Right cardiac atrium (tissue), 5 donors: ENCODE measurements at regions not wholly inside any gene's neighbourhood (a gene's known extent, or its start where the extent isn't known, plus 50 kb on each side); places are given as distances from the start of the nearest gene placed in this dataset.

ENCODE experiments used
- ATAC-seq, 2 donors: fragments of 200-7000 bp; cut with Tn5 transposase; one replicate each; pipeline versions ENCODE4 v1.8.0 to v1.9.1; 2020; ENCODE audit warnings: moderate library complexity in 2 of 2, mild to moderate bottlenecking in 1 of 2
- DNase-seq, 3 donors: peaks; one replicate each; pipeline ENCODE4 v3.0.0-alpha.2; 2020
- H3K27ac ChIP-seq: one replicate; pipeline ENCODE4 v1.5.1; 2013; ENCODE audit warnings: mild to moderate bottlenecking, low read length, control low read depth, moderate library complexity
- H3K27me3 ChIP-seq: one replicate; pipeline ENCODE4 v1.6.1; 2013; ENCODE audit not compliant: control insufficient read depth, insufficient read depth
- H3K4me1 ChIP-seq: one replicate; pipeline ENCODE4 v1.6.1; 2013; ENCODE audit warnings: low read length; ENCODE audit not compliant: control insufficient read depth, insufficient read depth
- H3K4me3 ChIP-seq: one replicate; pipeline ENCODE4 v1.5.1; 2013; ENCODE audit warnings: low read length, control low read depth
- H3K9me3 ChIP-seq: one replicate; pipeline ENCODE4 v1.6.1; 2013; ENCODE audit warnings: low read length; ENCODE audit not compliant: control insufficient read depth
- WGBS: extraction: QIAGEN DNeasy Blood & Tissue Kit; methylation state at CpG from one replicate; pipeline ENCODE4 v1.1.7; 2013; 5-methylcytosine and 5-hydroxymethylcytosine counted together
- intact Hi-C, 4 donors: fragments of 100-400 bp; cut with DNase I; formaldehyde crosslinking; loops; one replicate each; pipeline versions ENCODE4 v1.11.0 to v1.14.0; 2022 to 2023
- donor health status: healthy with polysubstance abuse.
- donor health status: DM: no; HTN: yes; CAD: no.
- donor health status: DM: no; HTN: no; CAD: no.
- donor health status: DM: no; HTN: yes; CAD: no; lungs with severe emphysema.
- donor health status: DM: yes; HTN: yes; CAD: no.

GRCh38 chr17:77408284-77408683 lies 267.5 kb downstream of the SEC14L1 start:
- no peak for ATAC-seq
- intact Hi-C loops, result no loop called here
- no peaks in the 10 kb centered on the region for H3K9me3 ChIP-seq
- no peaks in the 10 kb centered on the region for H3K27me3 ChIP-seq
- peaks cover 15% of the 10 kb centered on the region for H3K4me1 ChIP-seq
- DNase-seq, result no peak
- WGBS, result 65% methylated on average over 9 of the region's 9 CpGs
- H3K27ac ChIP-seq, result no peak overlapping the region
- H3K4me3 ChIP-seq, result no peak overlapping the region

GRCh38 chr17:77409282-77410161 lies 268.8 kb downstream of the SEC14L1 start:
- H3K27ac ChIP-seq, result no peak overlapping the region
- 45% methylated on average over 34 of the region's 34 CpGs for WGBS
- no peaks in the 10 kb centered on the region for H3K9me3 ChIP-seq
- intact Hi-C loops, result no loop called here
- H3K4me3 ChIP-seq, result no peak overlapping the region
- no peaks in the 10 kb centered on the region for H3K27me3 ChIP-seq
- ATAC-seq (peak; percentile 82 to 85), DNase-seq (peak; percentile 76 to 87 (median 85))
- H3K4me1 ChIP-seq, result peaks cover 15% of the 10 kb centered on the region

GRCh38 chr17:77410470-77410869 lies 269.7 kb downstream of the SEC14L1 start:
- DNase-seq, result no peak
- intact Hi-C loops, result no loop called here
- Histone ChIP-seq H3K27me3 (no peaks in the 10 kb centered on the region), H3K27ac (no peak overlapping the region), H3K4me3 (no peak overlapping the region), H3K9me3 (no peaks in the 10 kb centered on the region), H3K4me1 (peaks cover 13% of the 10 kb centered on the region)
- ATAC-seq, result no peak
- 84% methylated on average over 13 of the region's 13 CpGs for WGBS

- Histone ChIP-seq H3K4me1 (peaks cover 4% of the 10 kb centered on the region), H3K27me3 (no peaks in the 10 kb centered on the region), H3K9me3 (no peaks in the 10 kb centered on the region), H3K27ac (no peak overlapping the region), H3K4me3 (no peak overlapping the region)
- no peak for ATAC-seq
- intact Hi-C loops, result no loop called here
- peak in 1 of 3 donors; percentile 43 for DNase-seq
- 91% methylated on average over 15 of the region's 15 CpGs for WGBS
Measured at GRCh38 chr17:77414811-77415400, 274.1 kb downstream of the SEC14L1 start.

- H3K4me1 ChIP-seq, result peaks cover 12% of the 10 kb centered on the region
- H3K4me3 ChIP-seq, result no peak overlapping the region
- intact Hi-C loops, result no loop called here
- DNase-seq (no peak), ATAC-seq (no peak)
- H3K27me3 ChIP-seq, result no peaks in the 10 kb centered on the region
- H3K27ac ChIP-seq, result no peak overlapping the region
- no peaks in the 10 kb centered on the region for H3K9me3 ChIP-seq
- WGBS, result 77% methylated on average over 17 of the region's 17 CpGs
Measured at GRCh38 chr17:77416105-77416713, 275.4 kb downstream of the SEC14L1 start.

GRCh38 chr17:77417575-77417974 lies 276.8 kb downstream of the SEC14L1 start:
- no peak overlapping the region for H3K4me3 ChIP-seq
- H3K9me3 ChIP-seq, result no peaks in the 10 kb centered on the region
- whole genome bisulfite sequencing, result 90% methylated on average over 12 of the region's 12 CpGs
- H3K27ac ChIP-seq, result no peak overlapping the region
- intact Hi-C loops, result no loop called here
- H3K4me1 ChIP-seq, result peaks cover 17% of the 10 kb centered on the region
- H3K27me3 ChIP-seq, result no peaks in the 10 kb centered on the region
- no peak for ATAC-seq
- DNase-seq, result no peak

GRCh38 chr17:77418609-77419008 lies 277.8 kb downstream of the SEC14L1 start:
- peaks cover 17% of the 10 kb centered on the region for H3K4me1 ChIP-seq
- WGBS, result 86% methylated on average over 12 of the region's 12 CpGs
- no peaks in the 10 kb centered on the region for H3K9me3 ChIP-seq
- H3K27ac ChIP-seq, result no peak overlapping the region
- H3K4me3 ChIP-seq, result no peak overlapping the region
- ATAC-seq, result no peak
- DNase-seq, result no peak
- intact Hi-C loops, result no loop called here
- no peaks in the 10 kb centered on the region for H3K27me3 ChIP-seq

- H3K4me3 ChIP-seq, result no peak overlapping the region
- no peaks in the 10 kb centered on the region for H3K27me3 ChIP-seq
- no peak for ATAC-seq
- WGBS, result 85% methylated on average over 17 of the region's 17 CpGs
- intact Hi-C loops, result no loop called here
- no peak overlapping the region for H3K27ac ChIP-seq
- no peak for DNase-seq
- peaks cover 19% of the 10 kb centered on the region for H3K4me1 ChIP-seq
- H3K9me3 ChIP-seq, result no peaks in the 10 kb centered on the region
Measured at GRCh38 chr17:77419095-77419494, 278.3 kb downstream of the SEC14L1 start.

- Histone ChIP-seq H3K27ac (no peak overlapping the region), H3K27me3 (no peaks in the 10 kb centered on the region), H3K4me1 (peaks cover 20% of the 10 kb centered on the region), H3K9me3 (no peaks in the 10 kb centered on the region), H3K4me3 (no peak overlapping the region)
- ATAC-seq (no peak), DNase-seq (no peak)
- intact Hi-C loops, result loop anchor here in 2 of 4 donors (10.0 kb wide), 2 partner anchors 85 to 95 kb away; no protein-coding TSS in a partner anchor
- WGBS, result 66% methylated on average over 17 of the region's 17 CpGs
Measured at GRCh38 chr17:77419547-77420094, 278.9 kb downstream of the SEC14L1 start.

GRCh38 chr17:77420095-77420803 lies 279.5 kb downstream of the SEC14L1 start:
- 48% methylated on average over 14 of the region's 14 CpGs for WGBS
- no peak overlapping the region for H3K4me3 ChIP-seq
- no peak for DNase-seq
- intact Hi-C loops, result loop anchor here in 2 of 4 donors (10.0 kb wide), 2 partner anchors 85 to 95 kb away; no protein-coding TSS in a partner anchor
- H3K4me1 ChIP-seq, result peaks cover 26% of the 10 kb centered on the region
- no peaks in the 10 kb centered on the region for H3K9me3 ChIP-seq
- ATAC-seq, result no peak
- no peak overlapping the region for H3K27ac ChIP-seq
- no peaks in the 10 kb centered on the region for H3K27me3 ChIP-seq
